GM19395 (cell line): ENCODE measurements at regions not wholly inside any gene's neighbourhood (a gene's known extent, or its start where the extent isn't known, plus 50 kb on each side); places are given as distances from the start of the nearest gene placed in this dataset.

Source experiments
- ATAC-seq: cut with Tn5 transposase; IDR thresholded peaks from one replicate; pipeline ENCODE4 v1.9.1; 2021; ENCODE audit warnings: mild to moderate bottlenecking, moderate library complexity; ENCODE audit not compliant: unreplicated experiment

GRCh38 chr4:53779025-53779424 is 187.7 kb upstream of the LNX1 start:
- no peak for ATAC-seq

GRCh38 chr4:53778155-53778554 is 186.9 kb upstream of the LNX1 start:
- ATAC-seq, result no peak

GRCh38 chr4:53777244-53777984 is 186.1 kb upstream of the LNX1 start:
- ATAC-seq, result no peak

GRCh38 chr4:53776141-53776540 is 184.9 kb upstream of the LNX1 start:
- ATAC-seq, result no peak

GRCh38 chr4:53775381-53775780 is 184.1 kb upstream of the LNX1 start:
- ATAC-seq, result no peak

GRCh38 chr4:53771326-53771725 is 180.0 kb upstream of the LNX1 start:
- no peak for ATAC-seq

GRCh38 chr4:53767482-53767881 is 176.2 kb upstream of the LNX1 start:
- ATAC-seq, result no peak

GRCh38 chr4:53764761-53765490 is 173.6 kb upstream of the LNX1 start:
- no peak for ATAC-seq

- ATAC-seq, result no peak
These were observed 172.7 kb upstream of the LNX1 start for GRCh38 chr4:53763813-53764597.

- ATAC-seq, result no peak
These were observed 164.4 kb upstream of the LNX1 start for GRCh38 chr4:53755656-53756055.

- no peak for ATAC-seq
These were observed 160.8 kb upstream of the LNX1 start for GRCh38 chr4:53752124-53752523.

- peak; percentile 97 for ATAC-seq
These were observed 157.1 kb upstream of the LNX1 start for GRCh38 chr4:53748328-53748772.

GRCh38 chr4:53747401-53747800 is 156.1 kb upstream of the LNX1 start:
- no peak for ATAC-seq

GRCh38 chr4:53744446-53745160 is 153.3 kb upstream of the LNX1 start:
- no peak for ATAC-seq

GRCh38 chr4:53734584-53735353 is 143.5 kb upstream of the LNX1 start:
- ATAC-seq, result no peak

GRCh38 chr4:53734182-53734581 is 142.9 kb upstream of the LNX1 start:
- no peak for ATAC-seq

GRCh38 chr4:53732661-53733060 is 141.4 kb upstream of the LNX1 start:
- no peak for ATAC-seq

- no peak for ATAC-seq
These were observed 138.9 kb upstream of the LNX1 start for GRCh38 chr4:53730031-53730805.

- ATAC-seq, result no peak
These were observed 130.8 kb upstream of the LNX1 start for GRCh38 chr4:53722110-53722509.
